Muscle of leg (tissue), 3 donors: ENCODE measurements at regions not wholly inside any gene's neighbourhood (a gene's known extent, or its start where the extent isn't known, plus 50 kb on each side); places are given as distances from the start of the nearest gene placed in this dataset.

Source experiments
- DNase-seq: peaks from one replicate; pipeline ENCODE4 v3.0.0; 2013
- H3K27ac ChIP-seq: one replicate; pipeline ENCODE4 v1.5.1; 2013; ENCODE audit warnings: mild to moderate bottlenecking, low read length, control low read depth
- H3K27me3 ChIP-seq: one replicate; pipeline ENCODE4 v1.6.1; 2013; ENCODE audit warnings: low read length; ENCODE audit not compliant: control insufficient read depth, insufficient read depth
- H3K36me3 ChIP-seq: one replicate; pipeline ENCODE4 v1.6.1; 2013; ENCODE audit warnings: low read length; ENCODE audit not compliant: control insufficient read depth, insufficient read depth
- H3K4me1 ChIP-seq: one replicate; pipeline ENCODE4 v1.6.1; 2013; ENCODE audit warnings: low read length; ENCODE audit not compliant: control insufficient read depth, insufficient read depth
- H3K4me3 ChIP-seq: one replicate; pipeline ENCODE4 v1.5.1; 2013; ENCODE audit warnings: low read length, control low read depth
- H3K9me3 ChIP-seq: replicated peaks from 2 replicates; pipeline ENCODE4 v1.6.1; 2013; ENCODE audit warnings: low read depth, low read length; ENCODE audit not compliant: control insufficient read depth
- WGBS: methylation state at CpG from one replicate; pipeline ENCODE4 v1.1.5; 2013; ENCODE audit warnings: missing lambda C conversion rate; ENCODE audit not compliant: insufficient coverage; 5-methylcytosine and 5-hydroxymethylcytosine counted together

- DNase-seq, result no peak
- no peak overlapping the region for H3K27ac ChIP-seq
- no peak overlapping the region for H3K4me3 ChIP-seq
- H3K27me3 ChIP-seq, result peaks cover 5% of the 10 kb centered on the region
- no peaks in the 10 kb centered on the region for H3K9me3 ChIP-seq
- H3K4me1 ChIP-seq, result peaks cover 9% of the 10 kb centered on the region
- WGBS, result no CpG with 5 or more reads among the region's 2 CpGs
- no peaks in the 10 kb centered on the region for H3K36me3 ChIP-seq
Observed at GRCh38 chr3:127403795-127404194, 115.9 kb upstream of the PRR20G start.

- Histone ChIP-seq H3K9me3 (no peaks in the 10 kb centered on the region), H3K4me3 (no peak overlapping the region), H3K4me1 (peaks cover 6% of the 10 kb centered on the region), H3K27me3 (peaks cover 9% of the 10 kb centered on the region), H3K36me3 (no peaks in the 10 kb centered on the region), H3K27ac (no peak overlapping the region)
- no peak for DNase-seq
Observed at GRCh38 chr3:127399154-127399553, 111.3 kb upstream of the PRR20G start.

GRCh38 chr3:127396473-127396872 lies 108.6 kb upstream of the PRR20G start:
- Histone ChIP-seq H3K9me3 (no peaks in the 10 kb centered on the region), H3K4me1 (peaks cover 6% of the 10 kb centered on the region), H3K36me3 (no peaks in the 10 kb centered on the region), H3K4me3 (no peak overlapping the region), H3K27me3 (peaks cover 9% of the 10 kb centered on the region), H3K27ac (no peak overlapping the region)
- DNase-seq, result no peak
- WGBS, result 9% methylated on average over 1 of the region's 8 CpGs

DNA sequence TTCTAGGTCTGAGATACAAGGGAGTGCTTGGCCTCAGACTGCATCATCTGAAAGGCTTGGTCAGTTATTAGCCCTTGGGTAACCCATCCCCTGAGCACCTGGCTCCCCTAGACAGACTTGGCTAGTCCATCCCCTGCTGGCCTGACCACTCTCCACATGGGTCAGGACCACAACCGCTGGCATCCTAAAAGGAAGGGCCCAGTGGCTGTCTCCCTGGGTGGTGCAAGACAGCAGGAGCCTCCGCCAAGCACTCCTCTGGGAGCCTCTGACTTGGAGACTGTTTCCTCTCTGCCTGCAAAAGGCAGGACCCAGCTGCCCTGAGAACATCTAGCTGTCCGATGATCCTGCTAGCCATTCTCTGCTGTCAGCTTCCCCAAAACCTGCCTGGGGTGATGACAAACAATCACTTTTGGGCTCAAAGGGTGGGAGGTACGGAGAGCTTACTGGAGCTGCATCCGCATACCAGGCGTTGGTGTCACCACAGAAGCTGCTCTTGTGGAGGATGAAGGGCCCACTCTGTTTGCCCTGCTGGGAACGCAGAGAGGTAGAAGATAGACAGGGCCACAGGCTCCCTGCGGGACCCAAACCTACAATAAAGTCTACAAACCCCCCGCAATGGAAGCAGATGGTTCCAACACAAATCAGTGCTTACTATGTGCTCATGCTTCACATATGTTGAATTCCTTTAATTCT lies 108.0 kb upstream of the PRR20G start:
- no peak overlapping the region for H3K27ac ChIP-seq
- 67% methylated on average over 7 of the region's 9 CpGs for WGBS
- peaks cover 9% of the 10 kb centered on the region for H3K27me3 ChIP-seq
- no peaks in the 10 kb centered on the region for H3K36me3 ChIP-seq
- peaks cover 6% of the 10 kb centered on the region for H3K4me1 ChIP-seq
- no peak overlapping the region for H3K4me3 ChIP-seq
- no peak for DNase-seq
- no peaks in the 10 kb centered on the region for H3K9me3 ChIP-seq

- H3K36me3 ChIP-seq, result no peaks in the 10 kb centered on the region
- no peaks in the 10 kb centered on the region for H3K9me3 ChIP-seq
- 46% methylated on average over 8 of the region's 15 CpGs for WGBS
- DNase-seq, result no peak
- H3K4me1 ChIP-seq, result peaks cover 6% of the 10 kb centered on the region
- no peak overlapping the region for H3K4me3 ChIP-seq
- H3K27ac ChIP-seq, result no peak overlapping the region
- peaks cover 9% of the 10 kb centered on the region for H3K27me3 ChIP-seq
Observed at GRCh38 chr3:127394984-127395662, 107.3 kb upstream of the PRR20G start.

GRCh38 chr3:127394031-127394430 lies 106.2 kb upstream of the PRR20G start:
- Histone ChIP-seq H3K4me1 (peaks cover 6% of the 10 kb centered on the region), H3K27me3 (peaks cover 9% of the 10 kb centered on the region), H3K36me3 (no peaks in the 10 kb centered on the region), H3K27ac (no peak overlapping the region), H3K4me3 (no peak overlapping the region), H3K9me3 (no peaks in the 10 kb centered on the region)
- no peak for DNase-seq
- WGBS, result 82% methylated on average over 4 of the region's 4 CpGs

DNA sequence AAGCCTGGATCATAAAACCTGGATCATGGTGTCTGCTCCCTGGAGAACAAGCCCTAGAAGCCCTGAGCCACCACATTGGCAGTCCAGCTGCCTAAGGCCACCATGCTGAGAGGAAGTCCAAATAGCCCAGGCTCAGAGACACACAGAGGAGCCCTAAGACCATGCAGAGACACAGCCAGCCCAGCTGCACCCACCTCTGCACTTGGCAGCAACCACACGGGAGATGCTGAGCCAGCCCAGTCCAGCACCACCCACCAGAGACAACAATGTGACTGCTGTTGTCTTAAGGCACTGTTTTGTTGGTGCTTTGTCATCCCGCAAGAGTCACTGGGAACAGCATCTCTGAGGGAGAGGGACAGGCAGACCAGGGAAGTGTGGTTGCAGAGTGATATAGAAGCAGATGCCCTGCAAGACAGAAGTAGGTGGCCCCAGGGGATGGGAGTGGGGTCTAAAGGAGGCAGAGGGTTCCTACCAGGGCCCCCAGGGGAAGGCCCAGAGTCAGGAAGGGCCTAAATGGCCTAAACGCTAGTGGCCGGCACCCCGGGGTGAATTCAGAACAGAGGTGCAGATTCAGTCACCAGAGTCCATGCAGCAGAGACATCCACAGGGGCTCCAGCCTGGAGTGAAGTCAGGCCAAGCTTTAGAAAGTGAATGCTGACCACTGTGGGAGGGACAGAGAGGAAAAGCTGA lies 105.4 kb upstream of the PRR20G start:
- Histone ChIP-seq H3K4me3 (no peak overlapping the region), H3K36me3 (no peaks in the 10 kb centered on the region), H3K27ac (no peak overlapping the region), H3K4me1 (peaks cover 6% of the 10 kb centered on the region), H3K9me3 (no peaks in the 10 kb centered on the region), H3K27me3 (peaks cover 9% of the 10 kb centered on the region)
- no peak for DNase-seq
- 98% methylated on average over 4 of the region's 5 CpGs for WGBS

DNA sequence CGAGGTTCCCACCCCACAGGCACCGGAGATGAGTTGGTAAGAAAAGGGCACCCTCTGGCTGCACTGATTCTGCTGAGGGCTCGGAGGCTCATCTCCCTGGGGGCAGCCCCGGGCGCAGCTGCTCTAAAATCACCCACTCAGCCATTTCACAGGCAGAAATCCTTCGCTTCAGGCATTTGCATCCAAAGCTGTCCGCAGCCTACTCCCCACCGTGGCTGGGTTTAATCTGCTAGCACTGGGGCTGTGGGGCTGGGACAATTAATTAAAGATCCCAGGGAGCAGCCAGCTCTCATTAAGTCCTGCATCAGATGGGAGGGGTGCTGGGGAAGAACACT lies 104.3 kb upstream of the PRR20G start:
- no peak overlapping the region for H3K27ac ChIP-seq
- peaks cover 9% of the 10 kb centered on the region for H3K27me3 ChIP-seq
- H3K36me3 ChIP-seq, result no peaks in the 10 kb centered on the region
- H3K4me3 ChIP-seq, result no peak overlapping the region
- no peaks in the 10 kb centered on the region for H3K9me3 ChIP-seq
- peaks cover 6% of the 10 kb centered on the region for H3K4me1 ChIP-seq
- no CpG with 5 or more reads among the region's 8 CpGs for WGBS
- DNase-seq, result no peak

GRCh38 chr3:127391436-127392155 lies 103.8 kb upstream of the PRR20G start:
- Histone ChIP-seq H3K9me3 (no peaks in the 10 kb centered on the region), H3K4me3 (no peak overlapping the region), H3K4me1 (peaks cover 6% of the 10 kb centered on the region), H3K27me3 (peaks cover 9% of the 10 kb centered on the region), H3K27ac (no peak overlapping the region), H3K36me3 (no peaks in the 10 kb centered on the region)
- WGBS, result 69% methylated on average over 12 of the region's 14 CpGs
- DNase-seq, result no peak

- H3K27me3 ChIP-seq, result peaks cover 4% of the 10 kb centered on the region
- 73% methylated on average over 13 of the region's 15 CpGs for WGBS
Observed at GRCh38 chr3:127390365-127391025, 102.6 kb upstream of the PRR20G start.

More at GRCh38 chr3:127390365-127391025, 102.6 kb upstream of the PRR20G start:
- Histone ChIP-seq H3K27ac (no peak overlapping the region), H3K9me3 (no peaks in the 10 kb centered on the region), H3K4me3 (no peak overlapping the region), H3K4me1 (no peaks in the 10 kb centered on the region), H3K36me3 (no peaks in the 10 kb centered on the region)
- DNase-seq, result no peak
